ENCODE measurements at regions not wholly inside any gene's neighbourhood (a gene's known extent, or its start where the extent isn't known, plus 50 kb on each side); places are given as distances from the start of the nearest gene placed in this dataset.
"Not testable (repeated sequence)": the region's sequence is repeated elsewhere in the genome, so short reads cannot be mapped to it uniquely, and the experiment has no call there.

GRCh38 chr14:105604531-105605463 is 78.4 kb downstream of the TMEM121 start:
- TF ChIP-seq ZFP30, CSDC2, ISL1 (CRISPR knock-in tag; IDR thresholded peaks at IDR 0.05): not testable (repeated sequence)
